H1 (cell line): ENCODE measurements at regions not wholly inside any gene's neighbourhood (a gene's known extent, or its start where the extent isn't known, plus 50 kb on each side); places are given as distances from the start of the nearest gene placed in this dataset.

ENCODE experiments used
- CTCF ChIA-PET: fragments of 300-600 bp; sonication (Branson Sonifier 250); formaldehyde crosslinking; loops from one replicate; lab custom pipeline; 2021; ENCODE audit not compliant: partially characterized antibody; lab: Charles Lee
- POLR2A ChIA-PET: fragments of 300-600 bp; sonication (Branson Sonifier 250); formaldehyde crosslinking; loops from one replicate; lab custom pipeline; 2021; ENCODE audit warnings: inconsistent platforms; ENCODE audit not compliant: partially characterized antibody; lab: Charles Lee
- DNase-seq, 2 experiments: peaks; one replicate each; pipeline versions ENCODE4 v3.0.0 to v3.0.0-alpha.2; 2010 to 2022; ENCODE audit warnings: low spot score in 2 of 2, low read depth in 1 of 2, mixed read lengths in 1 of 2
- FAIRE-seq: peaks from 2 replicates; lab custom pipeline; 2011; peaks lifted over from hg19 to GRCh38; lab: Jason Lieb, UNC
- H2AFZ ChIP-seq: 2 replicates; pipeline ENCODE4 v1.8.1; 2012; ENCODE audit warnings: low read length, inconsistent platforms
- H2AK5ac ChIP-seq: 2 replicates; pipeline ENCODE4 v1.6.1; 2013; ENCODE audit warnings: low read depth, low read length
- H2BK120ac ChIP-seq: replicated peaks from 2 replicates; pipeline ENCODE3; 2013; ENCODE audit warnings: low read depth, low read length, inconsistent platforms
- H2BK12ac ChIP-seq: 2 replicates; pipeline ENCODE4 v1.6.1; 2013; ENCODE audit warnings: low read depth, low read length
- H2BK15ac ChIP-seq: 2 replicates; pipeline ENCODE4 v1.6.1; 2013; ENCODE audit warnings: low read length
- H2BK20ac ChIP-seq: 2 replicates; pipeline ENCODE4 v1.6.1; 2013; ENCODE audit warnings: low read length
- H2BK5ac ChIP-seq: 2 replicates; pipeline ENCODE4 v1.6.1; 2013; ENCODE audit warnings: low read depth, low read length
- H3K14ac ChIP-seq: 2 replicates; pipeline ENCODE4 v1.6.1; 2013; ENCODE audit warnings: inconsistent platforms; ENCODE audit not compliant: insufficient read length
- H3K18ac ChIP-seq: 2 replicates; pipeline ENCODE4 v1.6.1; 2013; ENCODE audit warnings: low read length; ENCODE audit errors: extremely low read depth
- H3K23ac ChIP-seq: 2 replicates; pipeline ENCODE4 v1.6.1; 2013; ENCODE audit warnings: inconsistent platforms; ENCODE audit not compliant: insufficient read length
- H3K23me2 ChIP-seq: 2 replicates; pipeline ENCODE4 v1.6.1; 2013; ENCODE audit warnings: low read depth, low read length
- H3K27ac ChIP-seq: 2 replicates; pipeline ENCODE4 v1.6.1; 2011; ENCODE audit warnings: low read depth, low read length, inconsistent platforms
- H3K27me3 ChIP-seq, 4 experiments: replicated peaks in 1 of 4; 1 replicate in 1 of 4; 2 replicates in 3 of 4; pipeline versions ENCODE4 v1.6.1 to v1.8.1; 2011 to 2013; ENCODE audit warnings: low read length in 3 of 4, mild to moderate bottlenecking in 3 of 4, inconsistent platforms in 2 of 4, mixed read lengths in 2 of 4, moderate library complexity in 1 of 4; ENCODE audit not compliant: control insufficient read depth in 3 of 4, insufficient read depth in 3 of 4; ENCODE audit errors: extremely low read depth in 1 of 4
- H3K36me3 ChIP-seq, 4 experiments: 2 replicates each; pipeline versions ENCODE4 v1.6.1 to v1.8.1; 2011 to 2013; ENCODE audit warnings: mild to moderate bottlenecking in 4 of 4, low read length in 3 of 4, moderate library complexity in 2 of 4, control low read depth in 1 of 4, inconsistent platforms in 1 of 4; ENCODE audit not compliant: insufficient read depth in 4 of 4, control insufficient read depth in 2 of 4
- H3K4ac ChIP-seq: replicated peaks from 2 replicates; pipeline ENCODE3; 2013; ENCODE audit warnings: low read length, low read depth, mixed read lengths, inconsistent platforms; ENCODE audit not compliant: insufficient read length
- H3K4me1 ChIP-seq, 4 experiments: replicated peaks in 1 of 4; 1 replicate in 1 of 4; 2 replicates in 3 of 4; pipeline versions ENCODE4 v1.6.1 to v1.8.1; 2011 to 2013; ENCODE audit warnings: low read length in 3 of 4, inconsistent platforms in 2 of 4, mixed read lengths in 1 of 4; ENCODE audit not compliant: insufficient read depth in 4 of 4, control insufficient read depth in 3 of 4
- H3K4me2 ChIP-seq, 2 experiments: 2 replicates each; pipeline versions ENCODE4 v1.6.1 to v1.8.1; 2011 to 2013; ENCODE audit warnings: low read depth in 2 of 2, low read length in 2 of 2, control low read depth in 1 of 2, inconsistent platforms in 1 of 2, mild to moderate bottlenecking in 1 of 2; ENCODE audit not compliant: insufficient read depth in 1 of 2
- H3K4me3 ChIP-seq, 4 experiments: fragments of 200-600, 300-600 bp in 1 of 4; sonication (generic), shearing (Covaris generic), sonication (Bioruptor Twin) in 1 of 4; 2 replicates each; pipeline versions ENCODE4 v1.5.1 to v1.8.1; 2011 to 2016; ENCODE audit warnings: low read length in 4 of 4, low read depth in 3 of 4, control low read depth in 2 of 4, inconsistent platforms in 2 of 4, mild to moderate bottlenecking in 2 of 4, mixed read lengths in 1 of 4, moderate library complexity in 1 of 4; ENCODE audit not compliant: insufficient read depth in 2 of 4; ENCODE audit errors: extremely low read depth in 1 of 4
- H3K56ac ChIP-seq: replicated peaks from 2 replicates; pipeline ENCODE3; 2013; ENCODE audit warnings: low read depth, mild to moderate bottlenecking, mixed read lengths, low read length, inconsistent platforms; ENCODE audit not compliant: insufficient read length
- H3K79me1 ChIP-seq: 2 replicates; pipeline ENCODE4 v1.6.1; 2013; ENCODE audit warnings: low read depth, low read length, control low read depth
- H3K79me2 ChIP-seq, 2 experiments: 2 replicates each; pipeline versions ENCODE4 v1.6.1 to v1.8.1; 2012 to 2013; ENCODE audit warnings: low read length in 2 of 2, mild to moderate bottlenecking in 2 of 2, inconsistent platforms in 1 of 2; ENCODE audit not compliant: insufficient read depth in 2 of 2, control insufficient read depth in 1 of 2
- H3K9ac ChIP-seq, 4 experiments: replicated peaks in 1 of 4; 1 replicate in 1 of 4; 2 replicates in 3 of 4; pipeline versions ENCODE4 v1.6.1 to v1.8.1; 2011 to 2013; ENCODE audit warnings: low read depth in 3 of 4, low read length in 3 of 4, control low read depth in 2 of 4, mild to moderate bottlenecking in 2 of 4, moderate library complexity in 2 of 4, inconsistent platforms in 1 of 4; ENCODE audit errors: extremely low read depth in 1 of 4
- H3K9me3 ChIP-seq, 2 experiments: 2 replicates each; pipeline versions ENCODE4 v1.6.1 to v1.8.1; 2012 to 2013; ENCODE audit warnings: mild to moderate bottlenecking in 2 of 2, moderate library complexity in 2 of 2, control low read depth in 1 of 2, inconsistent platforms in 1 of 2, low read depth in 1 of 2, low read length in 1 of 2, mixed read lengths in 1 of 2; ENCODE audit not compliant: insufficient read depth in 2 of 2
- H4K20me1 ChIP-seq, 2 experiments: replicated peaks in 1 of 2; 2 replicates each; pipeline versions ENCODE3 to v1.8.1; 2011 to 2013; ENCODE audit warnings: inconsistent platforms in 2 of 2, low read length in 2 of 2, mild to moderate bottlenecking in 1 of 2; ENCODE audit not compliant: insufficient read depth in 2 of 2, control insufficient read depth in 1 of 2
- H4K5ac ChIP-seq: 2 replicates; pipeline ENCODE4 v1.6.1; 2013; ENCODE audit warnings: low read length, low read depth, mixed read lengths, inconsistent platforms; ENCODE audit not compliant: insufficient read length
- H4K8ac ChIP-seq: 2 replicates; pipeline ENCODE4 v1.8.0; 2013; ENCODE audit warnings: mild to moderate bottlenecking, moderate library complexity, low read length, inconsistent platforms; ENCODE audit not compliant: insufficient read depth; ENCODE audit errors: extremely low read depth
- H4K91ac ChIP-seq: replicated peaks from 2 replicates; pipeline ENCODE3; 2013; ENCODE audit warnings: low read length, mixed read lengths, inconsistent platforms; ENCODE audit not compliant: insufficient read length
- CBX5 ChIP-seq: fragments of 300-800, 300-1000 bp; sonication (generic); IDR thresholded peaks from 2 replicates; pipeline ENCODE4 v1.7.1; 2016; ENCODE audit warnings: antibody characterized with exemption, low read length, low read depth
- EGR1 ChIP-seq: IDR thresholded peaks from 2 replicates; pipeline ENCODE4 v1.6.1; 2011; ENCODE audit warnings: low read depth, low read length, borderline replicate concordance
- GTF2F1 ChIP-seq: IDR thresholded peaks from 2 replicates; pipeline ENCODE4 v1.6.1; 2012; ENCODE audit warnings: low read depth, low read length, improper control_type of control experiment, borderline replicate concordance
- JUND ChIP-seq: IDR thresholded peaks from 2 replicates; pipeline ENCODE4 v1.6.1; 2011; ENCODE audit warnings: mild to moderate bottlenecking, improper control_type of control experiment, low read length
- RFX5 ChIP-seq: IDR thresholded peaks from 2 replicates; pipeline ENCODE4 v1.6.1; 2011; ENCODE audit warnings: low read depth, low read length, improper control_type of control experiment, borderline replicate concordance
- TBP ChIP-seq: IDR thresholded peaks from 2 replicates; pipeline ENCODE4 v1.6.1; 2011; ENCODE audit warnings: low read depth, low read length, improper control_type of control experiment
- WGBS, 2 experiments: shearing (Covaris generic) in 1 of 2; methylation state at CpG; one replicate each; pipeline versions ENCODE4 v1.1.6 to v1.1.7; 2013 to 2015; ENCODE audit warnings: low lambda C conversion rate in 2 of 2, mixed read lengths in 2 of 2, inconsistent platforms in 1 of 2, low coverage in 1 of 2, missing lambda C conversion rate in 1 of 2; ENCODE audit not compliant: insufficient replicate concordance in 2 of 2, insufficient coverage in 1 of 2, insufficient read length in 1 of 2; ENCODE audit errors: extremely low coverage in 1 of 2, missing lambda C conversion rate in 1 of 2; 5-methylcytosine and 5-hydroxymethylcytosine counted together

- Histone ChIP-seq H2BK20ac (no peak overlapping the region), H3K36me3 (no peaks in the 10 kb centered on the region), H2BK15ac (no peak overlapping the region), H3K9ac (no peak overlapping the region), H3K4ac (no peak overlapping the region), H4K8ac (no peak overlapping the region), H3K4me2 (no peak overlapping the region), H3K4me3 (no peak overlapping the region), H3K79me1 (no peaks in the 10 kb centered on the region), H2BK120ac (no peak overlapping the region)
- WGBS, 2 experiments, result 100% methylated on average over 1 of the region's 1 CpG; no CpG with 5 or more reads in 1 of the 2 experiments
- no peak for DNase-seq
- TF ChIP-seq RFX5, result no peak
- TF ChIP-seq GTF2F1, result no peak
- no peak for TF ChIP-seq CBX5
- TF ChIP-seq EGR1, result no peak
- TF ChIP-seq TBP, result no peak
- no peak for TF ChIP-seq JUND
- TF ChIP-seq, all 59 proteins: peak for 0
- FAIRE-seq, result no peak
- Histone ChIP-seq H3K56ac (no peak overlapping the region), H2AK5ac (no peak overlapping the region), H4K20me1 (no peaks in the 10 kb centered on the region), H3K27me3 (no peaks in the 10 kb centered on the region), H3K23me2 (no peaks in the 10 kb centered on the region), H2BK5ac (no peak overlapping the region), H3K4me1 (peaks cover 0 to 9% (median 2%) of the 10 kb centered on the region in 4 experiments; a peak in 2 of 7 replicates), H2BK12ac (no peak overlapping the region), H4K91ac (no peak overlapping the region), H4K5ac (no peak overlapping the region), H2AFZ (no peak overlapping the region), H3K18ac (no peak overlapping the region), H3K14ac (no peak overlapping the region), H3K27ac (no peak overlapping the region), H3K9me3 (no peaks in the 10 kb centered on the region), H3K23ac (no peak overlapping the region), H3K79me2 (no peaks in the 10 kb centered on the region)
- ChIA-PET POLR2A (no interaction called here), CTCF (no interaction called here)
Observed at GRCh38 chr10:9786101-9786500, 1231.6 kb upstream of the CELF2 start.
